ENCODE measurements at regions not wholly inside any gene's neighbourhood (a gene's known extent, or its start where the extent isn't known, plus 50 kb on each side); places are given as distances from the start of the nearest gene placed in this dataset.
"Not testable (repeated sequence)": the region's sequence is repeated elsewhere in the genome, so short reads cannot be mapped to it uniquely, and the experiment has no call there.

DNA sequence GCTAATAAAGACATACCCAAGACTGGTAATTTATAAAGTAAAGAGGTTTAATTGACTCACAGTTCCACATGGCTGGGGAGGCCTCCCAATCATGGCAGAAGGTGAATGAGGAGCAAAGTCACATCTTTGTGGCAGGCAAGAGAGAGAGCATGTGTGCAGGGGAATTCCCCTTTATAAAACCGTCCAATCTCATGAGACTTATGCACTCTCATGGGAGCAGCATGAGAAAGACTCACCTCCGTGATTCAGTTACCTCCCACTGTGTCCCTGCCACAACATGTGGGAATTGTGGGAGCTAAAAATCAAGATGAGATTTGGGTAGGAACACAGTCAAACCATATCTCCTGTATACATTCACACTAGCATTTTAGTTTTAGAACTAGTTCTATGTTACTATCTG, 101.7 kb upstream of the NIPA1 start:
- not testable (repeated sequence) for DNase-seq

DNA sequence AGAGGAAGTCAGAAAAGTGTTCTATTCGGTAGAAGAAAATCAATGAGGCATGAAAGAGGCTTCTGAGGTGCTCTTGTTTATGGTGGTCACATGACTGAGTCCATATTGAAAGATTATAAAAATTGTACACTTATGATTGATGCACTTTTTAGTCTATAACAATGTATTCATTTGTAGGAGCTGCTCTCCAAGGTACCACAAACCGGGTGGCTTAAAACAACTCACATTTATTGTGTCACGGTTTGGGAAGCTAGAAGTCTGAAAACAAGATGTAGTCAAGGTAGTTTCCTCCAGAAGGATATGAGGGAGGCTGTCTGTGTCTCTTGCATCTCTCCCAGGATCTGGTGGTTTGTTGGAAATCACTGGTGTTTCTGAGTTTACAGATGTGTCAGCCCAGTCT, 86.6 kb upstream of the NIPA1 start:
- not testable (repeated sequence) for DNase-seq

DNA sequence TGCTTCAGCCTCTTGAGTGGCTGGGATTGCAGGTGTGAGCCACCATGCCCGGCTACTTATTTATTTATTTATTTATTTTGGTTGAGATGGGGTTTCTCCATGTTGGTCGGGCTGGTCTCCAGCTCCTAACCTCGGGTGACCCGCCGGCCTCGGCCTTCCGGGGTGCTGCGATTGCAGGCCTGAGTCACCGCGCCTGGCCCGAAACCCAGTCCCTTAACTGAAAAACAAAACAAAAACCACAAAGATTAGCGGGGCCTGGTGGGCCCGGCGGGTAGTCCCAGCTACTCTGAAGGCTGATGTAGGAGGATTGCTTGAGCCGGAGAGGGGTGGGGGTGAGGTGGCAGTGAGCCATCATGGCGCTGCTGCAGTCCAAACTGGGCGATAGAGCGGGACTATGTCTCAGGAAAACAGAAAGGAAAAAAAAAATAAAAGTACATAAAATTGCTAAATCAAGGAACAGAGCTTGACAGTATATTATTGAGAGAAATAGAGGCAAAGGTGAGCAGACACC, 75.6 kb upstream of the NIPA1 start:
- DNase-seq, result not testable (repeated sequence)

DNA sequence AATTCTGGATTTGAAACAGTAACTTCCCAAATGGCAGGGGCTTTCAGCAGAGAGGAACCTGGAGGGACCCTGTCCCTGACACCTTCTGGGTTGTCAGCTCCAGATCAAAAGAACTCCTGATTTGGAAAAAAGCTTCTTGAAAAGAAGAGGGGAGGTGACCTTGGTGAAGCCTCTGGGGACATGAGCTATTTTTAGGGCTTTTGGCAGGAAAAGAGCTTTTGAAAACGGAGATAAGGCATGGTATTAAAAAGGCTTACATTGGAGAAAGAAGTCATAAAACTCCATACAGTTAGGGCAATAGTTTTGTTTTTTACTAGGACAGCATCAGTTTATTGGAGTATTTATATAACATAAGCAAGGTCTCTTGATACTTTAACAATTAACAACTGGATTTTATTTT, 72.5 kb upstream of the NIPA1 start:
- DNase-seq, result peak; percentile 2

DNA sequence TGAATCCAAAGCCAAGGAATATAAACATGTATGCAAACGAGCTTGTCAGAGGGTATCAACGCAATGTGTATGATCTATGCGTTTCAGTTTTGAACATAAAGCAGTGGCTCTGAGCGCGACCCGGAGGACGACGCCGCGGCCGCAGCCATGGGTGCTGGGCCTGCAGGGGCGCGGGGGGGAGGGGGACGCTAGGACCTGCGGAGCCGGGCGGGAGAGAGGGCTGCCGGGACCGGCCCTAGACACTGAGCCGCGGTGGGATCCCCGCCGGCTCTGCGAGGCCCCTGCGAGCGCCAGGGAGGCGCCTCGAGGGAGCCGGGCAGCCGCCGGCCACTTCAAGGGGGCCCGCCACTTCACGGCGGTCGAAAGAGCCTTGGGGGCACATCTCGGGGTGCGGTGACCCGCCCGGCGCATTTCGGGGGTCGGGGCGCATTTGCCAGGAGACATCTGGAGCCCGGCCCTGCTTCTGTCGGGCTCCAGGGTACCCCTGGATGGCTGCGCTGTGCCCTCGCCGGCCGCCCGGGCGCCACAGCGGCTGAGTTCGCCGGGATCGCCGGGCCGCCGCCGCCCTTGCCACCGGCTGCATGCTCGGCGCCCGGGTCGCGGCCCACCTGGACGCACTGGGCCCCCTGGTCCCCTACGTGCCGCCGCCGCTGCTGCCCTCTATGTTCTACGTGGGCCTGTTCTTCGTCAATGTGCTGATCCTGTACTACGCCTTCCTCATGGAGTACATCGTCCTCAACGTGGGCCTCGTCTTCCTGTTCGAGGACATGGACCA, 71.9 kb upstream of the NIPA1 start:
- peak; percentile 42 for DNase-seq

DNA sequence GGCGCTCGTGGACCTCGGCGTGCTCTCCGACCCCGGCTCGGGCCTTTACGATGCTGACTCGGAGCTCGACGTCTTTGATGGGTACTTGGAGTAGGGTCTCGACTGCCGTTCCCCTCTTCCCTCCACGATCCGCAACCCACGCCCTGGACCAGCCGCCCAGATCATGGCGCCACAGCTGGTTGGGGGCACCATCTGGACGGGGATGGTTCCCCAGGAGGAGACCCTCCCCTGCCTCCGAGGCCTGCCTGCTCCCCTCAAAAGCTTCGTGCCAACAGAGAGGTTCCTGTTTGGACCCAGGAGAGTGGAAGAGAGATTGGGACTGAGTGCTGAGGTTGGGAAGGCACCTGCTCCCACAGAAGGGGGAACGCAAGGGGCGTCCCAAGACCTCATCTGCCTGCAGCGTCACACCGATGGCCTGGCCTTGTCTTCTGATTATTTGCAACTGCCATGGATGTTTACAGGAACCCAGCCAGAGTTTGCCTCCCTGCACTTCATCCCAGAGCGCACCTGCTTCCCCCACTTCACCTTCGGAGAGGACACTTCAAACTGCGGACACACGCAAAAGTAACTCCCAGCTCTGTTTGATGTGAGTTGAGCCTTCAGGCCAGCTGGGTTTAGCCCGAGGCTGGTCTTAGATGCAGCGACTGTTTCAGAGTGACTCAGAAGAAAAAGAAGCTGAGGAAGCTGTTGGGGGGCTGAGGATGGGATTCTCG, 71.2 kb upstream of the NIPA1 start:
- peak; percentile 9 for DNase-seq

DNA sequence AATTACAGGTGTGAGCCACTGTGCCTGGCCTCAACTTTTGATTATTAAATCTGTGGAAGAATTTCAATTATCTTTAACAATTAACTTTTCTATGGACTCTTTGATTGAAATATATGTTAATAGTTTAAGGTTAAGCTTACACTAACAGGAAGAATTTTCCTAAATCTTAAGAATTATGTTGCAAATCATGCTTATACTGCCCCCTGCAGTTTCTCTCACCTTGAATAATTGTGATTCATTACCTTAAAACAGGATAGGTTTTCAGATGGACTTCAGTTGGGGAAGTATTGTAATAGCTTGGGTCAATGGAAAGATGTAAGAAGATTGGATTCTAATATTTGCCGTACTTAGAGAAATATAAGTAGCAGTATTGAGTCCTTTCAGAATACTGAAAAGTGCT, 66.5 kb upstream of the NIPA1 start:
- not testable (repeated sequence) for DNase-seq

DNA sequence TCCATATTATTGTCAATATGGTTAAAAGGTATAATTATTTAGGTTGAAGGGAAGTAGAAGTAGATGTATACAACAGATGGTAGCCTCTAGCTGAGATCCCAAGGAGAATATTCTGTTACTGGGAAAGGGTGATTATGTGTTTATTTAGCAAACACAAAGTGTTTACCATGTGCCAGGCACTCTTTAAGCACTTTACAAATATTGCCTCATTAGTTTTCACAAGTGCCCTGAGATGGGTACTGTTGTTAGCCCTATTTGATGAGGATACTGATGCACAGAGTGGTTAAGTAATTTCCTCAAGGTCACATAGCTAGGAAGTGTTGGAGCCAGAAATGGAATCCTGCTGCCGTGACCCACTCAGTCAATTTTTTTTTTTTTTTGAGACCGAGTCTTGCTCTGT, 60.3 kb upstream of the NIPA1 start:
- not testable (repeated sequence) for DNase-seq

DNA sequence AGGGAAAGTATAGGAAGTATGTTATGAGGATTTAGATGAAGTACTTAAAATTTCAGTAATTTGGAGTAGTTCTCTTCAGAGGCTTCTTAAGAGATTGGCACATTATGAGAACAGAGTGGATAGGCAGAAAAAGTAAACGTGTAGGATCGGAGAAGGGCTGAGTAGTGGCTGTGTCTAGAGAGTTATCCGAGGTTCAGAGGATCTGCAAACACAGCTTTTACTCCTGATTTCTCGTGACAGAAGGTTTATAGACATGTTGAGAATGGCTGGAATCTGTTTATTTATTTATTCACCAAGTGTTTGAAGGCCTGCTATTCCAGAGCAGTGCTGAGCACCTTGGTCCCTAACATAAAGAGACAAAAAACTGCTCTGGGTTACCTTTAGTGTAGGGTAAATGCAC, 51.4 kb upstream of the NIPA1 start:
- not testable (repeated sequence) for DNase-seq

DNA sequence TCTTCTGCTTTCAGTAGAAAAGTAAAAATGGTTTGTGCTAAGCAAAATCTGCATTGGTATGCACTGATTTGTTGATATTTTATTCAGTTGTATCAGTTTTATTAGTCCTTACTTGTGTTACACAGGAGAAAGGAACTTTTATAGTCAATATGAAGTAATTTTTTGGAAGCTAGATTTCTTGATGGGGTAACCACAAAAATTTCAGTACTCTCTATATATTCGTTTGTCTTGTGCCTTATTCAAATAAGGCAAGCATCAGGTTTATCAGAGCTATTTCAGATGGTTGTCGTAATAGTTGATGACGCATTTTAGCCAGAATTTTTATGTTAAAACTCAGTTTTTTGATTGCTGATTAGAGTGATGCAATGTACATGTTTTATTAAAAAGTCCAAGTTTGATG, 50.7 kb upstream of the NIPA1 start:
- DNase-seq, result no peak

DNA sequence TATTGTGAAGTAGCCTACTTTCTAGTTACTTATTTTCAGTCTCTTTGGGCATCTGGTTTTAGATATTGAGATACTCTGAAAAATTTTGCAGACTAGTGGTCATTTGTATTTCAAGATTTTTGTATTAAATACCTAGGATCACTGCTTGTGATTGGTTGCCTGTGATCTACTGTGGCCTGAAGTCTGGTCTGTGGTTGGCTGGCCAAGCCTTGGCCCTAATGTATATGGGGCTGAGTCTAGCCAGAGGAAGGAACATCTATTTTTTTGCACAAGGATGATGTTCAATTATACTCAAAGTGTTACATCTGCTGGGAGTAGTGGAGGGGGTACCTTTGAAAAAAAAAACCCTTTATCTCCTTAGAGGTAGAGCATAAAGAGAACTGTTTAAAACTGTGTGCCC, 50.2 kb upstream of the NIPA1 start:
- not testable (repeated sequence) for DNase-seq
